Neural cell (in vitro differentiated cells): ENCODE measurements at regions not wholly inside any gene's neighbourhood (a gene's known extent, or its start where the extent isn't known, plus 50 kb on each side); places are given as distances from the start of the nearest gene placed in this dataset.

Experiments used
- H2AFZ ChIP-seq: fragments of 200-600, 300-800 bp; sonication (generic), shearing (Covaris generic); 2 replicates; pipeline ENCODE4 v1.6.0; 2014; ENCODE audit warnings: low read depth, mild to moderate bottlenecking, antibody characterized with exemption, low read length, moderate library complexity
- H3F3A ChIP-seq: fragments of 200-600 bp; shearing (Covaris generic); 2 replicates; pipeline ENCODE4 v1.6.1; 2016; ENCODE audit warnings: mild to moderate bottlenecking, moderate library complexity, mixed read lengths, antibody characterized with exemption, low read length; ENCODE audit not compliant: insufficient read depth, poor library complexity, severe bottlenecking
- H3K27ac ChIP-seq: fragments of 200-600, 300-800 bp; sonication (generic), shearing (Covaris generic); 2 replicates; pipeline ENCODE4 v1.5.1; 2014; ENCODE audit warnings: mild to moderate bottlenecking, low read length, moderate library complexity
- H3K27me3 ChIP-seq: fragments of 300-800, 200-600 bp; sonication (generic), shearing (Covaris generic); 2 replicates; pipeline ENCODE4 v1.6.0; 2014; ENCODE audit warnings: mild to moderate bottlenecking, low read depth, low read length, moderate library complexity; ENCODE audit not compliant: insufficient read depth
- H3K36me3 ChIP-seq: fragments of 300-800, 200-600 bp; sonication (generic), shearing (Covaris generic); 2 replicates; pipeline ENCODE4 v1.5.1; 2014; ENCODE audit warnings: mild to moderate bottlenecking, antibody characterized with exemption, low read length, moderate library complexity; ENCODE audit not compliant: insufficient read depth
- H3K4me2 ChIP-seq: fragments of 300-800, 200-600 bp; sonication (generic), shearing (Covaris generic); 2 replicates; pipeline ENCODE4 v1.6.0; 2014; ENCODE audit warnings: mild to moderate bottlenecking, low read length
- H3K4me3 ChIP-seq: fragments of 300-800, 200-600 bp; sonication (generic), shearing (Covaris generic); 2 replicates; pipeline ENCODE4 v1.5.1; 2014; ENCODE audit warnings: mild to moderate bottlenecking, low read length, moderate library complexity
- H3K79me2 ChIP-seq: fragments of 200-600 bp; shearing (Covaris generic); replicated peaks from 2 replicates; pipeline ENCODE4 v1.6.0; 2014; ENCODE audit warnings: mild to moderate bottlenecking, low read length, moderate library complexity; ENCODE audit not compliant: insufficient read depth
- H3K9ac ChIP-seq: fragments of 300-800, 200-600 bp; sonication (generic), shearing (Covaris generic); 2 replicates; pipeline ENCODE4 v1.6.1; 2016; ENCODE audit warnings: mild to moderate bottlenecking, low read length, mixed read lengths
- H3K9me2 ChIP-seq: fragments of 200-600 bp; shearing (Covaris generic); 2 replicates; pipeline ENCODE4 v1.6.1; 2016; ENCODE audit warnings: mild to moderate bottlenecking, low read length, mixed read lengths; ENCODE audit not compliant: insufficient read depth
- H3K9me3 ChIP-seq: fragments of 200-600, 300-800 bp; sonication (generic), shearing (Covaris generic); 2 replicates; pipeline ENCODE4 v1.6.1; 2016; ENCODE audit warnings: mild to moderate bottlenecking, mixed run types, low read length, moderate library complexity, mixed read lengths
- H4K20me1 ChIP-seq: fragments of 200-600 bp; shearing (Covaris generic); 2 replicates; pipeline ENCODE4 v1.6.1; 2016; ENCODE audit warnings: mild to moderate bottlenecking, mixed run types; ENCODE audit not compliant: insufficient read depth
- EP300 ChIP-seq: fragments of 450-650 bp; conservative IDR thresholded peaks from 2 replicates; pipeline ENCODE4 v1.6.1; 2014; ENCODE audit warnings: antibody characterized with exemption, mild to moderate bottlenecking, moderate library complexity; ENCODE audit not compliant: poor library complexity, severe bottlenecking
- MXI1 ChIP-seq: fragments of 450-650 bp; conservative IDR thresholded peaks from 2 replicates; pipeline ENCODE4 v1.6.1; 2014; ENCODE audit warnings: antibody characterized with exemption, mild to moderate bottlenecking; ENCODE audit not compliant: poor library complexity, severe bottlenecking
- POLR2AphosphoS5 ChIP-seq: IDR thresholded peaks from 2 replicates; pipeline ENCODE4 v1.6.1; 2012
- RAD21 ChIP-seq: fragments of 450-650 bp; conservative IDR thresholded peaks from 2 replicates; pipeline ENCODE4 v1.6.1; 2014; ENCODE audit warnings: antibody characterized with exemption, mild to moderate bottlenecking, moderate library complexity
- SMC3 ChIP-seq: fragments of 450-650 bp; conservative IDR thresholded peaks from 2 replicates; pipeline ENCODE4 v1.6.1; 2014; ENCODE audit warnings: antibody characterized with exemption, mild to moderate bottlenecking, moderate library complexity; ENCODE audit not compliant: poor library complexity
- TAF1 ChIP-seq: IDR thresholded peaks from 2 replicates; pipeline ENCODE4 v1.6.1; 2012; ENCODE audit warnings: low read depth
- TF ChIP-seq, protein P1 (sequence below): IDR thresholded peaks from 2 replicates; pipeline ENCODE4 v1.6.1; 2012; ENCODE audit warnings: borderline replicate concordance
- TF ChIP-seq, protein P2 (sequence below): fragments of 450-650 bp; IDR thresholded peaks from 2 replicates; pipeline ENCODE4 v1.5.1; 2014; ENCODE audit warnings: antibody characterized with exemption, mild to moderate bottlenecking, moderate library complexity; ENCODE audit not compliant: poor library complexity, severe bottlenecking

DNA sequence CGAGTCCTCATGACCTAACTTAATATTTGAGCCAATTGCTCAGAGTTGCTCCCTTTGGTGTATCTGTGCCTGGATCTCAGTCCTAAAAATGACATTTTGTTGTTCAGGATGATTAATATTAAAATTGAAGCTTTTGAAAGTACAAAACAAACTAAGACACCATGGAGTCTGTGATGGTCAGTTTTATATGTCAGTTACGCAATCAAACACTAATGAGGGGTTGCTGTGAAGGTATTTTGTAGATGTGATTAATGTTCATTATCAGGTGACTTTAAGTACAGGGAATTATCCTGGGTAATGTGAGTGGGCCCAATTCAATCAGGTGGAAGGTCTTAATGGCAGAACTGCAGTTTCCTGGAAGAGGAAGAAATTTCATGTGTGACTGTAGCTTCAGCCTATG, 546.7 kb downstream of the REEP3 start:
- Histone ChIP-seq H3K9ac (no peak overlapping the region), H3K36me3 (no peaks in the 10 kb centered on the region), H3F3A (no peaks in the 10 kb centered on the region), H3K27me3 (no peaks in the 10 kb centered on the region), H4K20me1 (no peaks in the 10 kb centered on the region), H3K9me3 (no peaks in the 10 kb centered on the region), H3K4me2 (no peak overlapping the region), H3K4me3 (no peak overlapping the region), H3K9me2 (no peaks in the 10 kb centered on the region), H3K79me2 (no peaks in the 10 kb centered on the region), H2AFZ (no peak overlapping the region), H3K27ac (no peak overlapping the region)
- no peak for TF ChIP-seq TAF1
- TF ChIP-seq POLR2AphosphoS5 = no peak
- no peak for TF ChIP-seq SMC3
- TF ChIP-seq RAD21 = no peak
- TF ChIP-seq, protein P1, sequence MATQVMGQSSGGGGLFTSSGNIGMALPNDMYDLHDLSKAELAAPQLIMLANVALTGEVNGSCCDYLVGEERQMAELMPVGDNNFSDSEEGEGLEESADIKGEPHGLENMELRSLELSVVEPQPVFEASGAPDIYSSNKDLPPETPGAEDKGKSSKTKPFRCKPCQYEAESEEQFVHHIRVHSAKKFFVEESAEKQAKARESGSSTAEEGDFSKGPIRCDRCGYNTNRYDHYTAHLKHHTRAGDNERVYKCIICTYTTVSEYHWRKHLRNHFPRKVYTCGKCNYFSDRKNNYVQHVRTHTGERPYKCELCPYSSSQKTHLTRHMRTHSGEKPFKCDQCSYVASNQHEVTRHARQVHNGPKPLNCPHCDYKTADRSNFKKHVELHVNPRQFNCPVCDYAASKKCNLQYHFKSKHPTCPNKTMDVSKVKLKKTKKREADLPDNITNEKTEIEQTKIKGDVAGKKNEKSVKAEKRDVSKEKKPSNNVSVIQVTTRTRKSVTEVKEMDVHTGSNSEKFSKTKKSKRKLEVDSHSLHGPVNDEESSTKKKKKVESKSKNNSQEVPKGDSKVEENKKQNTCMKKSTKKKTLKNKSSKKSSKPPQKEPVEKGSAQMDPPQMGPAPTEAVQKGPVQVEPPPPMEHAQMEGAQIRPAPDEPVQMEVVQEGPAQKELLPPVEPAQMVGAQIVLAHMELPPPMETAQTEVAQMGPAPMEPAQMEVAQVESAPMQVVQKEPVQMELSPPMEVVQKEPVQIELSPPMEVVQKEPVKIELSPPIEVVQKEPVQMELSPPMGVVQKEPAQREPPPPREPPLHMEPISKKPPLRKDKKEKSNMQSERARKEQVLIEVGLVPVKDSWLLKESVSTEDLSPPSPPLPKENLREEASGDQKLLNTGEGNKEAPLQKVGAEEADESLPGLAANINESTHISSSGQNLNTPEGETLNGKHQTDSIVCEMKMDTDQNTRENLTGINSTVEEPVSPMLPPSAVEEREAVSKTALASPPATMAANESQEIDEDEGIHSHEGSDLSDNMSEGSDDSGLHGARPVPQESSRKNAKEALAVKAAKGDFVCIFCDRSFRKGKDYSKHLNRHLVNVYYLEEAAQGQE = no peak
- TF ChIP-seq EP300 = no peak

DNA sequence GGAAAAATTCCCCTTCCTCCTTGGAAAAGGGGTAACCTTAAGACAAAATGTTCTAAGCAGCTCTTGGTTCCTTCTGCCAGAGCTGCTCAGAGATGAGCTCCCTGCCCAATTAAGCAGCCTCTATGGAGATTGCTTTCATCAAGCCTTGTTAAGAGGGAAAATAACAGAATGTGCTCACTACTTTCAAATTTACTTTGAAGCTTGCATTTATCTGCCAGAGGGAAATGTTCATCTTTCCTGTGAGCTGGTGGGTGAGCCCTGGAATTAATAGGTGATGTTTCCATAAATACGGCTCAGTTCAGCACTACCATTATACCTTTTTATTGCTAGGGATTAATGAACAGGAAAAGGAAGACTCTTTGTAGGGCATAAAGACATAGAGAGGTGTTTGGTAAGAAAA, 549.0 kb downstream of the REEP3 start:
- Histone ChIP-seq H2AFZ (no peak overlapping the region), H3K4me2 (no peak overlapping the region), H3K36me3 (no peaks in the 10 kb centered on the region), H3K27me3 (no peaks in the 10 kb centered on the region), H3K9ac (no peak overlapping the region), H3K27ac (no peak overlapping the region), H3K9me3 (no peaks in the 10 kb centered on the region), H3K79me2 (no peaks in the 10 kb centered on the region), H3K9me2 (no peaks in the 10 kb centered on the region), H4K20me1 (no peaks in the 10 kb centered on the region), H3F3A (no peaks in the 10 kb centered on the region), H3K4me3 (no peak overlapping the region)
- TF ChIP-seq POLR2AphosphoS5 (no peak), MXI1 (no peak), RAD21 (no peak), SMC3 (no peak), EP300 (no peak)

DNA sequence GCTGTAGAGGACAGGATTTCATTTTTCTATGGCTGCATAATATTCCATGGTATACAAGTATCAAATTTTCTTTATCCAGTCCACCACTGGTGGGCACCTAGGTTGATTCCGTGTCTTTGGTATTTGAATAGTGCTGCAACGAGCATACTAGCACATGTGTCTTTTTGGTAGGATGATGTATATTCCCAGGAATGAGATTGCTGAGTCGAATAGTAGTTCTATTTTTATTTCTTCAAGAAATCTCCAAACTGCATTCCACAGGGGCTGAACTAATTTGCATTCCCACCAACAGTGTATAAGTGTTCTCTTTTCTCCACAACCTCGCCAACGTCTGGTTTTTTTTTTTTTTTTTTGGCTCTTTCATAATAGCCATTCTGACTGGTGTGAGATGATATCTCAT, 550.0 kb downstream of the REEP3 start:
- no peaks in the 10 kb centered on the region for H3K27me3 ChIP-seq
- H3K4me3 ChIP-seq = no peak overlapping the region
- H2AFZ ChIP-seq = no peak overlapping the region
- H3K36me3 ChIP-seq = no peaks in the 10 kb centered on the region
- no peak for TF ChIP-seq EP300
- TF ChIP-seq, protein P1 = no peak
- TF ChIP-seq SMC3 = no peak
- TF ChIP-seq TAF1 = no peak
- no peak for TF ChIP-seq MXI1
- TF ChIP-seq, protein P2, sequence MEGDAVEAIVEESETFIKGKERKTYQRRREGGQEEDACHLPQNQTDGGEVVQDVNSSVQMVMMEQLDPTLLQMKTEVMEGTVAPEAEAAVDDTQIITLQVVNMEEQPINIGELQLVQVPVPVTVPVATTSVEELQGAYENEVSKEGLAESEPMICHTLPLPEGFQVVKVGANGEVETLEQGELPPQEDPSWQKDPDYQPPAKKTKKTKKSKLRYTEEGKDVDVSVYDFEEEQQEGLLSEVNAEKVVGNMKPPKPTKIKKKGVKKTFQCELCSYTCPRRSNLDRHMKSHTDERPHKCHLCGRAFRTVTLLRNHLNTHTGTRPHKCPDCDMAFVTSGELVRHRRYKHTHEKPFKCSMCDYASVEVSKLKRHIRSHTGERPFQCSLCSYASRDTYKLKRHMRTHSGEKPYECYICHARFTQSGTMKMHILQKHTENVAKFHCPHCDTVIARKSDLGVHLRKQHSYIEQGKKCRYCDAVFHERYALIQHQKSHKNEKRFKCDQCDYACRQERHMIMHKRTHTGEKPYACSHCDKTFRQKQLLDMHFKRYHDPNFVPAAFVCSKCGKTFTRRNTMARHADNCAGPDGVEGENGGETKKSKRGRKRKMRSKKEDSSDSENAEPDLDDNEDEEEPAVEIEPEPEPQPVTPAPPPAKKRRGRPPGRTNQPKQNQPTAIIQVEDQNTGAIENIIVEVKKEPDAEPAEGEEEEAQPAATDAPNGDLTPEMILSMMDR = no peak
- H3K9me3 ChIP-seq = no peaks in the 10 kb centered on the region
- H4K20me1 ChIP-seq = no peaks in the 10 kb centered on the region
- no peak overlapping the region for H3K4me2 ChIP-seq
- H3K9ac ChIP-seq = no peak overlapping the region
- no peaks in the 10 kb centered on the region for H3K79me2 ChIP-seq
- no peak overlapping the region for H3K27ac ChIP-seq
- H3K9me2 ChIP-seq = no peaks in the 10 kb centered on the region
- H3F3A ChIP-seq = no peaks in the 10 kb centered on the region
